Left colon (tissue), 2 donors: ENCODE measurements at regions not wholly inside any gene's neighbourhood (a gene's known extent, or its start where the extent isn't known, plus 50 kb on each side); places are given as distances from the start of the nearest gene placed in this dataset.
A peak's percentile ranks its signal among the peaks of the same experiment; 100 is the strongest.

Source experiments
- ATAC-seq: fragments of 200-7000 bp; cut with Tn5 transposase; one replicate; pipeline ENCODE4 v1.9.1; 2020; ENCODE audit warnings: mild to moderate bottlenecking, moderate library complexity
- DNase-seq, 2 donors: peaks; one replicate each; pipeline ENCODE4 v3.0.0-alpha.2; 2020
- intact Hi-C, 2 donors: fragments of 100-400 bp; cut with DNase I in 1 of 2; cut with micrococcal nuclease in 1 of 2; formaldehyde crosslinking; loops; one replicate each; pipeline versions ENCODE4 v1.11.2 to v1.14.0; 2022; cut with DNase I, micrococcal nuclease
- donor health status: DM: no; HTN: no; CAD: no.
- donor health status: DM: yes; HTN: yes; CAD: no.

GRCh38 chr20:48246061-48246790 lies 460.9 kb upstream of the SULF2 start:
- DNase-seq = no peak
- ATAC-seq = no peak
- intact Hi-C loops = no loop called here

GRCh38 chr20:48242623-48243022 lies 457.3 kb upstream of the SULF2 start:
- ATAC-seq (no peak), DNase-seq (no peak)
- intact Hi-C loops = no loop called here

- intact Hi-C loops = no loop called here
- DNase-seq = no peak
- ATAC-seq = no peak
Measured at GRCh38 chr20:48241482-48241881, 456.2 kb upstream of the SULF2 start.

GRCh38 chr20:48238781-48239180 lies 453.5 kb upstream of the SULF2 start:
- no peak for DNase-seq
- intact Hi-C loops = no loop called here
- ATAC-seq = no peak

- DNase-seq (no peak), ATAC-seq (no peak)
- intact Hi-C loops = no loop called here
Measured at GRCh38 chr20:48238326-48238725, 453.0 kb upstream of the SULF2 start.

GRCh38 chr20:48236000-48236970 lies 451.0 kb upstream of the SULF2 start:
- DNase-seq (no peak), ATAC-seq (no peak)
- intact Hi-C loops = no loop called here

- ATAC-seq (no peak), DNase-seq (no peak)
- intact Hi-C loops = no loop called here
Measured at GRCh38 chr20:48234951-48235350, 449.7 kb upstream of the SULF2 start.

- no peak for ATAC-seq
- intact Hi-C loops = no loop called here
- DNase-seq = no peak
Measured at GRCh38 chr20:48231253-48231930, 446.1 kb upstream of the SULF2 start.

- intact Hi-C loops = no loop called here
- DNase-seq = no peak
- ATAC-seq = no peak
Measured at GRCh38 chr20:48230216-48230615, 444.9 kb upstream of the SULF2 start.

GRCh38 chr20:48227381-48227780 lies 442.1 kb upstream of the SULF2 start:
- intact Hi-C loops = no loop called here
- DNase-seq = no peak

GRCh38 chr20:48226642-48227041 lies 441.4 kb upstream of the SULF2 start:
- intact Hi-C loops = no loop called here
- DNase-seq (no peak), ATAC-seq (no peak)

More at GRCh38 chr20:48227381-48227780, 442.1 kb upstream of the SULF2 start:
- no peak for ATAC-seq

GRCh38 chr20:48224533-48225050 lies 439.3 kb upstream of the SULF2 start:
- DNase-seq (no peak), ATAC-seq (no peak)

GRCh38 chr20:48223715-48224114 lies 438.4 kb upstream of the SULF2 start:
- ATAC-seq = no peak
- DNase-seq = no peak
- intact Hi-C loops = no loop called here

More at GRCh38 chr20:48224533-48225050, 439.3 kb upstream of the SULF2 start:
- intact Hi-C loops = no loop called here

GRCh38 chr20:48222595-48223180 lies 437.4 kb upstream of the SULF2 start:
- intact Hi-C loops = no loop called here
- ATAC-seq (no peak), DNase-seq (no peak)

- no peak for DNase-seq
- no peak for ATAC-seq
- intact Hi-C loops = no loop called here
Measured at GRCh38 chr20:48220033-48220633, 434.9 kb upstream of the SULF2 start.

- ATAC-seq (no peak), DNase-seq (no peak)
- intact Hi-C loops = no loop called here
Measured at GRCh38 chr20:48219306-48219705, 434.0 kb upstream of the SULF2 start.

GRCh38 chr20:48217190-48217589 lies 431.9 kb upstream of the SULF2 start:
- ATAC-seq (no peak), DNase-seq (no peak)
- intact Hi-C loops = no loop called here

- intact Hi-C loops = no loop called here
- DNase-seq (peak in 1 of 2 donors; percentile 43), ATAC-seq (peak; percentile 73)
Measured at GRCh38 chr20:48215536-48215935, 430.3 kb upstream of the SULF2 start.

- no peak for ATAC-seq
- no peak for DNase-seq
- intact Hi-C loops = no loop called here
Measured at GRCh38 chr20:48214601-48215000, 429.3 kb upstream of the SULF2 start.
